ENCODE measurements at regions not wholly inside any gene's neighbourhood (a gene's known extent, or its start where the extent isn't known, plus 50 kb on each side); places are given as distances from the start of the nearest gene placed in this dataset.

DNA sequence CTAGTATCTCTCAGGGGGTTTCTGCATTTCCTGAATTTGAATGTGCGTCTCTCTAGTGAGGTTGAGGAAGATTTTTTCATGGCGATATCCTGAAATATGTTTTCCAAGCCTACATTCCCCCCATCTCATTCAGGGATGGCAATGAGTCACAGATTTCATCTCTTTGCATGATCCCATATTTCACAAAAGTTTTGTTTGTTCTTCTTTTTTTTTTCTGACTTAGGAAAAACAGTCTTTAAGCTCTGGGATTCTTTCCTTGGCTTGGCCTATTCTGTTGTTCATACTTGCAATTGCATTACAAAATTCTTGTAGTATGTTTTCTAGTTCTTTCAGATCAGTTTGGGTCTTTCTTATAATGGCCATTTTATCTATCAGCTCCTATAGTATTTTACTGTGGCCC, 136.5 kb downstream of the DSEL start:
- DNase-seq: no peak

DNA sequence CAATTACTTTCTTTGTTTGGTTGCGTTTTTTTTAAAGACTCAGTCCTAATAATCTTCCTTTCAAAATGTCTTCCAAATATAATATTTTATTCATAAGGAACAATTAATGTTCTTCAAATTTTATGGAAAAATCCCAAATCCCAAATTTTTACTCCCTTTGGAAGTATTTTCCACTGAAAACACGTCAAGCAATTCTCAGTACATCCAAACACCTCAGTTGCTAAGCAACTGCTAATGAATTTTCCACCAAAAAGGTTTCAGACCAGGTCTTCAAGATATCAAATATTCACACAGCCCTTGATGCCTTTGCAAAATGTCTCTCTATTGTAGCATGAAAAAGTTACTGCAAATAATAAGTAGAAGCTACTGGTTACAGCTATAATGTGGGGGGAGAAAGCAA, 140.1 kb downstream of the DSEL start:
- DNase-seq: no peak

DNA sequence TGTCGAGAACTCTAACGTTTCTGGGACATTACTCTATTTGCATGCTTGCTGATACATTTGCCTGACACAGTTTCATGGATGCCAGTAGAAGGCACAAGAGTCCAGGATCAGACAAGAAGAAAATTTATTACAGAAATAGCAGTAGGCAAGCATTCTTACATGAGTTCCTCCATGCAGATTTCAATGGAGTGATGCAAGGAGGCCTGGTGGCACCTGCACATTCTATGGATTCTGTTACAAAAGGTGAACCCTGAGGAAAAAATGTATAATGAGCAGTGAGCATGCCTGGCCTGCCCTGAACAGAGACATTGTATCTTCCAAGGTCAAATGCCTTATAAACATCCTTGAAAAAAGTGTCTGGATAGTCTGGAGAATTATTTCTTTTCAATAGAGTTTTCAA, 142.9 kb downstream of the DSEL start:
- no peak for DNase-seq

- no peak for DNase-seq
Measured at GRCh38 chr18:67367540-67367939, 149.0 kb downstream of the DSEL start.

- no peak for DNase-seq
Measured at GRCh38 chr18:67363694-67364093, 152.8 kb downstream of the DSEL start.

DNA sequence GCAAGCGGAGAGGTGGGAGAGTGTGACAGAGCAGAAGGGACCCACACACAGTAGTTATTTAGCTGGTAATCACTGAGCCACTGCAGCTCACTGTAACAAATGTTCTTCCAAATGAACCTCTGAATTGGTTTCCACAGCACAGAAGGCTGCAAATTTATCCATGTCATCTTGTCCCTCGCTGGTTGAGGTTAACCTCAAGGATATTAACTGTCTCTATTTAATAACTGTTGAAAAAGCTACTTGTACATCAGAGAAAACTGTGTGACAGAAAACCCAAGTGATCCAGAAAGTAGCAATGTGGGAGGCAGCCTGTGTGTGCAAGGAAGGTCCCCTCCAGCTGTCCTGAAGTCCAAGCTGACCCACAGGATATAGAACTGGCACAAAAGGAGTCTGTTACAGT, 153.6 kb downstream of the DSEL start:
- no peak for DNase-seq

DNA sequence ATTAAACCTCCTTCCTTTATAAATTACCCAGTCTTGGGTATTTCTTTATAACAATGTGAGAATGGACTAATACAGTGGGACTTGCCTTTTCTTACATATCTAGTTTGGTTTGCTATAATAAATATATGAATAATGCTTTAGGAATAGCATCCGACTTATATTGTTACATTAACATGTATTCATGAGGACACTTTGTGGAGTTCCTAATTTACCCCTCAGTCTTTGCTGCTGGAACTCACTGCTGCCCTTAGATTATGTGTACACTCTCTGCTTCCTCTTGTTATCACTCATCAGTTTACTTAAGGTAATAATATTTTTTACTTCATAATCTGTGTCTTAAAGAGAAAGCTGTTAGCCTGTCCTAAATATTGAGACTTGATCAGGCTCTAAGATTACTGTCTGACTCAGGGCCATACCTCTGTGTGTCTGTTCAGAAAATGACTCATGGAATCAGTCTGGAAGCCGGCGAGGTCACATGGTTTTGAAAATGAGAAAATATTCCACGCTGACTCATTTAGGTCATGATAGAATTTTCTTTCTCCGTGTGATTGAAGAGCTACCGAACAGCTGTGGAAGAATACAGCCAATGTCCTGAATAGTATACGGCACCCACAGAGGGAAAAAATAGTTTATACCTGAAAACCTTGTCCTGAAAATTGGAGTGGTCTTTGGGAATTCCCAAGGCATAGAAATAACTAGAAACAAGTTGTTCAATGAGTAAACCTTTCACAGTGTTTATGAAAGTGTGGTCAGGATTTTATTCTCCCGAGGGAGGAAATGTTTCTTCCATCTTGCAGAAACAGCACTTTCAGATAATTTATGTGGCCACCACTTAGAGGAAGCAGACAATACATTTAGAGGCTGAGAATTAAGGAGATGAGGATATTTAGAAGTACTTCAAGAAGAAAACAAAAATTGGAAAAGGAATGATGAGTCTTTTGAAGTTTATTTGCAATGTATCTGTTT, 156.4 kb downstream of the DSEL start:
- peak; percentile 10 to 13 for DNase-seq

DNA sequence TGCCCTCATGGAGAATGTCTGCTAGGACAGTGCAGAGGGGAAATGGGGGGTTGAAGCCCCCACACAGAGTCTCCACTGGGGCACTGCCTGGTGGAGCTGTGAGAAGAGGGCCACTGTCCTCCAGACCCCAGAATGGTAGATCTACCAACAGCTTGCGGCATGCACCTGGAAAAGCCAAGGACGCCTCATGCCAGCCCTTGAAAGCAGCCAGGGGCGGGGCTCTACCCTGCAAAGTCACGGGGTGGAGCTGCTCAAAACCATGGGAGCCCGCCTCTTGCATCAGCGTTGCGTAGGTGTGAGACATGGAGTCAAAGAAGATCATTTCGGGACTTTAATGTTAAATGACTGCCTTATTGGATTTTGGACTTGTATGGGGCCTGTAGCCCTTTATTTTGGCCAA, 157.6 kb downstream of the DSEL start:
- DNase-seq: no peak

DNA sequence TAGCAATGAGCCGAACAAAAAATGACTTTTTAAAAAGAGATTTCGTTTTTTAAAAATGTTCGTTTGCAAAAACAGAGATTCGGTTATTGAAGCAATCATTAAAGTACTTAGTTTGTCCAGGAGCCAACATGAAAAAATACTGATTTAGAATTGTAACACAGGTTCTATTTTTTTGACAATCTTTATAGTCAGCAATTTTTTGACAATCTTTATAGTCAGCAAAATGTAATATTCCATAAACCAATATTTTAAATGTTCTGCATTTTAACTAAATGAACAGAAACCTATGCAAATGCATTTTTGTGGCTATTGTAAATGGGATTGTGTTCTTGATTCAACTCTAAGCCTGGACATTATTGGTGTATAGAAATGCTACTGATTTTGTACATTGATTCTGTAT, 161.8 kb downstream of the DSEL start:
- DNase-seq: no peak

DNA sequence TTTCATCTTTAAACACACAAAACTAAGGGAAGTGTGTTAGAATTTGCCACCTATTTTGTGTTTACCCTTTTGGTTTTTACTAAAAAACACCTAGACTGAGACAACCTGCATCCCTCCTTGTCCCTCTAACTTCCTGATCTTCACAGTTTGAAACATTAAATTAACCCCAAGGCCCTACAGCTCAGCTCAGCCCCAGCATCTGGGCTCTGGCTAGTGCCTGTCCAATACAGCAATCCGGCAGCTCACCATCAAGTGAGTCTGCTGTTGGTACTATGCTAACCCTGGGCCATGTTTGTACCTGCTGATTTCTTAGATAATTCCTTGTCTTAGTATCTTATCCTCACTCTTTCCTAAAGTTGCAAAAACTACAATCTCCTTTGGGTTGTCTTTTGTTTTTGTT, 162.4 kb downstream of the DSEL start:
- no peak for DNase-seq

DNA sequence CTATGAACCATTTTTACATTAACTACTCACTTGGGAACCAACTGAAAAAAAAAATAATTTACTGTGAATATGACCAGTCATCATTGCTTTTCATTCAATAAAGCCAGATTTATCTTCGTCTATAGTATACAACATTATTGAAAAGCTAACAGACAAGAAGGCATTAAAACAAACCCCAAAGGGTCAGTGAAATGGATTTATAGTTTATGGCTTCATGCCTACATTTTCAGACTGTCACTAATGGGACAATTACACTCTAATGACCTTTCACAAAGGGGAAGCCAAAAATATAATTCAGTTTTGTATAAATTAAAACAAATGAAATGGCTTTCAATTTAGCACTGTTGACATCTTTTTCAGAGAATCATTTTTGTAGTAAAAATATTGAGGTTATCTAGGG, 169.1 kb downstream of the DSEL start:
- DNase-seq: no peak

- no peak for DNase-seq
Measured at GRCh38 chr18:67342159-67342558, 174.4 kb downstream of the DSEL start.

DNA sequence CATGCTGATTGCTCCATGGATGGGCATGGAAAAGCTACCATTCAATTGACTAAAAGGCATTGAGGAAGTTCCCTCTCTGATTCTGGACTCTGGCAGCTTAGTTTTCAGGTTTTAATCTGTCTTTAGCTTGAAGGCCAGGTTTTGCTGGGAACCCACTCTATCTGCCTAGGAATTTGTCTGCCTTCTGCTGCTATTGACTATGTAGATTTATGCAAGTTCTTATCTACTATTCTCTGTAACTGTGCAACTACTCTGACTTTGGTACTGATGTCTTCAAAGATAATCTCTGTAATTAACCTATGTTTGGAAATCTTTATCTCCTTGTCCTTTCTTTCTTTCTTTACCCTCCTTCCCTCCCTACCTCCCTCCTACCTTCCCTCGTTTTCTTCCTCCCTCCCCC, 178.8 kb downstream of the DSEL start:
- no peak for DNase-seq

- DNase-seq: no peak
Measured at GRCh38 chr18:67331857-67332256, 184.7 kb downstream of the DSEL start.

DNA sequence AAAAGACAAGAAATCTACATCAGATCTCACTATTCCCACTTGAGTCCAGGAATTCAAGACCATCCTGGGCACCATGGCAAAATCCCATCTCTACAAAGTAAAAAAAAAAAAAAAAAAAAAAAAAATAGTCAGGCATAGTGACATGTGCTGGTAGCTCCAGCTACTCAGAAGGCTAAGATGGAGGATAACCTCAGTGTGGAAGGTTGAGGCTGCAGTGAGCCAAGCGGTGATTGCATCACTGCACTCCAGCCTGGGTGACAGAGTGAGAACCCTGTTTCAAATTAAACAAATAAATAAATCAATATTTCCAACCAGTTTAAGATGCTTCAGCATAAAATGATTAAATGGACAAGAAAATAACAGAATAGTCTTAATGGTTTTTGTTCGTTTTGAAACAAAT, 197.4 kb downstream of the DSEL start:
- DNase-seq: no peak

DNA sequence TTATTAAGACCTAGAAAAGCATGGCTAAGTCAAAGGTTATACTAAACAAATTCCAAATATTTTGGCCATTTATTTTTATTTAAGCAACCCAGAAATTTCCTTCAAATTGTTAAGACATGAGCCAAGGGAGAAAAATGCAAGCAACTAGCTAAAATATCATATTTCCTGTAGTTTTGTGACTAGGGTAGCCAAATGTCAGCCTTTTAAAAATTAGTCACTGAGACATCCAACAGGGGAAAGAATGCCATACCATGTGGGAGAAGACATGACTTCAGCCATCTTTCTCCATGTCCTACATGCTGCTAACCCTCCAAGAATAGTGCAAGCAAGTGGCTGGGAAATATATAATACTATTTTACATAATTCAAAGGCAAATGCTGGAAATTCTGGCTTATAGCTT, 197.9 kb downstream of the DSEL start:
- DNase-seq: no peak

DNA sequence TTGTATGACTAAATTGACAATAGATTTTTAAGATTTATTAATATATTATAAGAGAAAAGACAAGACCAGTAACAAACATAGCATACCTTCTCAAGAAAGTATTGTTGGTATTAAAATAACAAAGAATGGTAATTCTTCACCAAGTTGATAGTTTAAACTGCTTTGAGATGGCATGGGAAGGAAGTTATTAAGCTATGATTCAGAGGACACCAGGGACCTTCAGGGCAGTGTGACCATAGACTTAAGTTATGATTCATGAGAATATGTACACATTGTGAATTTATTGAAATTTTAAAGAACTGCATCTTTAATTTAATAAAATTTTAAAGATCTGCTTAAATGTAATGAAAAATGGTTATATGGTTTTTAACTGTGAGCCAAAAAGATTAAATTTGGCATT, 205.7 kb downstream of the DSEL start:
- no peak for DNase-seq

DNA sequence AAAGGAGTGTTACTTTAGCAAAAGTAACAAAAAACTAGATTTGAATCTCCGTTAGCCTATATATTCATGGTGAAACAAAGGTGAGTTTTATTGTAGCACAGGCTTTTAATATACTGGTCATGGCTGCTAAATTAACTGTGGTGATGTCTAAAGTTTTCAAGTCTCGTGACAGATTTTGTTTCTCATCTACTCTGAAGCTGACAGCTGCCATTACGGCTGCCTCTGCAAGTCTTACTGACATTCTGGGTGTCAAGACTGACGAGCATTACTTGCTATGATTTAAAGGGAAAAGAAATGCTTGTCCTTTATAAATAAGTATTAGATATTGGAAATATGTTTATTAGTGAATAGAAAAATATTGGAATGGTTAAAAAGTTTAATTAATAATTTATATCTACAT, 207.7 kb downstream of the DSEL start:
- no peak for DNase-seq

DNA sequence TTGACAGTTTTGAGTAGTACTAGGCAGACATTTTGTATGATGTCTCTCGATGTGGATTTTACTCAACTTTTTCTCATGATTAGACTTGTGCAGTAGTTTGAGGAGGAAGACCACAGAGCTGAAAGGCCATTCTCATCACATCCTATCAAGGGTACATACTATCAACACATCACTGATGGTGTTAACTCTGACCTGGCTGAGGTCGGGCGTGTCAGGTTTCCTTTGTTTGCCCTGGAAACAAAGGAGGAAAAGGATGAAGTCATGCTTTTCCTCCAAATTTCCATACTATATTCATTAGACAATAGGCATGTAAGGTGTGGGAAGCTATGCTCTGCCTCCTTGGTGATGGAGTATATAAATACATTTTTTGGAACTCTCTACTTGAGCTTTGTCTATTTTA, 211.1 kb downstream of the DSEL start:
- no peak for DNase-seq

GRCh38 chr18:67302043-67302442, 214.5 kb downstream of the DSEL start:
- DNase-seq: no peak

- DNase-seq: no peak
Measured at GRCh38 chr18:67301592-67301991, 214.9 kb downstream of the DSEL start.

GRCh38 chr18:67300498-67300897, 216.0 kb downstream of the DSEL start:
- peak in 1 of 2 donors; percentile 3 for DNase-seq

GRCh38 chr18:67292814-67293213, 223.7 kb downstream of the DSEL start:
- no peak for DNase-seq

DNA sequence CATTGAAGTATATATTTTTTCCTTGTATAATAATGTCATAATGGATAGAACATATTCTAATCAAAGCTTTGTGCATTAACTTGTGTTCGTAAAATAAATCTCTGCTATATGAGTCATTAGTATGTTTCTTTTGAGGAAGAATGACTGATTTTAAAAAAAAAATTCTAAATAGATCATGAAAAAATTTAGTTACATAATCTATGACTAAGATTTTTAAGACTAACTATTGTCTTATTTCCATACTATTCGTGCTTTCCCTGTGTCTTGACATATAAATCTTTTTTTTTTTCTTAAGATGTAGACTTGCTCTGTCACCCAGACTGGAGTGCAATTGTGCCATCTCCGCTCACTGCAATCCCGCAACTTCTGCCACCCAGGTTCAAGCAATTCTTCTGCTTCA, 226.1 kb downstream of the DSEL start:
- no peak for DNase-seq

GRCh38 chr18:67285583-67285982, 230.9 kb downstream of the DSEL start:
- DNase-seq: no peak

All from stimulated activated CD4-positive, alpha-beta T cell treated with anti-CD3 and anti-CD28 coated beads, Interleukin-2, amount 100 ng/mL, for 48 hours (primary cell).